T47D (cell line): ENCODE measurements at regions not wholly inside any gene's neighbourhood (a gene's known extent, or its start where the extent isn't known, plus 50 kb on each side); places are given as distances from the start of the nearest gene placed in this dataset.

Experiments used
- DNase-seq, 2 experiments: peaks; one replicate each; pipeline versions ENCODE4 v3.0.0 to v3.0.0-alpha.2; 2011 to 2012; ENCODE audit warnings: low read depth in 1 of 2, low spot score in 1 of 2
- JUND ChIP-seq: IDR thresholded peaks from 2 replicates; pipeline ENCODE4 v1.6.1; 2012; ENCODE audit warnings: low read depth
- in situ Hi-C: cut with HindIII; loops from 2 replicates; pipeline ENCODE4 v1.10.0; 2016; ENCODE audit warnings: low sequenced_read_pairs, low pct_unique_long_range_greater_than_20kb

DNA sequence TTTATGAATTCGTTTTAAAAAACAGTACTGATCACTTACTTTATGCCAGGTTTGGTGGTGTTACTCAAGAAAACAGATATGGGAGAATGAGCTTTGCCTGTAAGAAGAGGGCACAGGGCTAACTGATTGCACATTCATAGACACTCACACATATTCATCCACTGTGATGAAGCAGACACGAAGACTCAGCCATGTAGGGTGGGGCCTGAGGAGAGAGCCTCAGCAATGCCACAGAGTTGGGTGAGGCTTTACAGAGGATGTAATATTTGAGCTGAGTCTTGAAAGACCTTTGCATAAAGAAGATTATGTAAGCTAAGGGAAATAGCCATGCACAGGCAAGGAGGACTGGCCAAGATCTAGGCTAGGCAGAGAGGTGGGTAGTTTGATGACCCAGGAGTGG, 472.8 kb downstream of the PSAT1 start:
- no peak for DNase-seq
- in situ Hi-C loops, result no loop called here
- TF ChIP-seq JUND, result no peak

DNA sequence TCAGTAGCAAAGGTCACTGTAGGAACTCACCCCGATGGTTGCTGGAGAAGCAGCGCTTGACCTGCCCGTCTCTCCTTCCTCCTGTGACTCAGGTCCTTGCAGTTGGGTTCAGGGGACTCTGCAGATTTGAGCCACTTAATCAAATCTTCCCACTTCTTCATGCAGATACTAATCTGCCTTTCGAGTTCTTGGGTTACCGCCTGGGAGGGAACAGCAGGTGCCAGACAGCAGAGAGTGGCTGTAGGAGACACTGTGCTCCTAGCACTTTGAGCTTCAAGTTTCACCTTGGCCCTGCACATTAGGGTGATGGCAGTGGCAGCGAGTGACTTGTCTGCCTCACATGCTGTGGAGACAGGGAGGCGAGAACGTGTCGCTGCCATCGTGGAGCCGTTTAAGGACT, 478.3 kb downstream of the PSAT1 start:
- in situ Hi-C loops, result no loop called here
- DNase-seq, result no peak
- TF ChIP-seq JUND, result no peak

DNA sequence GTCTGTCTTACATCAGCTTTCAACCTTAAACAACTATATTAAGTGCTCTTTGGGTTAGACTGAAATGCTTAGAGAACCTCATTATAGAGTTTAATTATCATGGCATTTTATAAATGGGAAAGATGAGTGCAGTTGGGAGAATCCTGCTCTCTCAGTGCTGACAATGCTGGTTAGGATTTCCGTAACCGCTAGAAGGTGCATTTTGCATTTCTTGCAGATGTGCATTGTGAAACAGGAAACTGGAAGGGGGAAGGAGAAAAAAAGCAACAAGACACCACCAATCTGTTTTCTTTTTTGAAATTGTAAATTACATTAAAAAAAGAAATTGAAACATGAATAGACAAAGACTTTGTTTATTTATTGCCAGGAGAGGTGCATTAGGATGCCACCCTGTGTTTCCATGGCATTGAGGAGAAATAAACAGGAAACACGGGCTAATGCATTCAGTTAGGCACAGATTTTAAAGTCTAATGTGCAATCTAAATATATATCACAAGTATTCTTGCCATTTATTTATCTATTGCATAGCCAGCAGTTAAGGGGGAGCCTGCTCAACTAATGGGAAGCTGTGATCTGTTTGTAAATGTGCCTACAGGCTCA, 478.9 kb downstream of the PSAT1 start:
- no peak for TF ChIP-seq JUND
- in situ Hi-C loops, result no loop called here
- no peak for DNase-seq

DNA sequence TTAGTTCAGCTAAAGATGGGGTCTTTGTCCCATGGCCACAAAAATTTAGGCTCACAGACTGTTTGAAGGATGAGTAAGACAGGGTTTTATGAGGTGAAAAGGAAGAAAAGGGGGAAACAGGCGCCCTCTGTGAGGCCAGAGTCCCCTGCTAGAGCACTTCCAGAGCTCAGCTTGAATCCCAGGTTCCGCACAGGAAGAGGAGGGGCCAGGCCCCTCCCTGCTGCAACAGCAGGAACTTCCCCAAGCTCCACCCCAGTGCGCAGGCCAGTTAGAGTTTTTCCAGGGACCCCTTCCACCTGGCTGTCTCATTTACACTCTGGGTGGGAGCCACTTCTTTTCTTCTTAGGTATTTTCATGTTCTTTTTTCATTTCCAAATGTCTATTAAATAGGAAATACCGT, 480.8 kb downstream of the PSAT1 start:
- in situ Hi-C loops, result no loop called here
- TF ChIP-seq JUND, result no peak
- DNase-seq, result no peak

DNA sequence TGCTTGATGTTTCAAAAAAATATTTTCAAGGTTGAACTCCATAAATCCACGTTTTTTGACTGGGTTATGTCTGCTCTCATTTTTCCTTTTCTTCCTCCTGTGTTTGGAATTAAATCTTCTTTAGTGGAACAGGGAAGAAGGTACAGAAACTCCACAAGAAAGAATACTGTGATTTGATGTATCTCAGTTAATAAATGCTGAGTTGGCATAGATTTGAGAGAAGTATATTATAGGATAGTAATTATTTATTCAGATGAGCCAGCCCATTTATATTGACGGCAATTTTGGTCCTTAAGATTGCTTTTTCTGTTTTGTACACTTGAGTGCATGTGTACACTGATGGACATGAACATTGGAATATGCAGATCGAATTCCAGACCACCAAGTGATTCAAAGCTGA, 481.4 kb downstream of the PSAT1 start:
- in situ Hi-C loops, result no loop called here
- TF ChIP-seq JUND, result no peak
- DNase-seq, result no peak

DNA sequence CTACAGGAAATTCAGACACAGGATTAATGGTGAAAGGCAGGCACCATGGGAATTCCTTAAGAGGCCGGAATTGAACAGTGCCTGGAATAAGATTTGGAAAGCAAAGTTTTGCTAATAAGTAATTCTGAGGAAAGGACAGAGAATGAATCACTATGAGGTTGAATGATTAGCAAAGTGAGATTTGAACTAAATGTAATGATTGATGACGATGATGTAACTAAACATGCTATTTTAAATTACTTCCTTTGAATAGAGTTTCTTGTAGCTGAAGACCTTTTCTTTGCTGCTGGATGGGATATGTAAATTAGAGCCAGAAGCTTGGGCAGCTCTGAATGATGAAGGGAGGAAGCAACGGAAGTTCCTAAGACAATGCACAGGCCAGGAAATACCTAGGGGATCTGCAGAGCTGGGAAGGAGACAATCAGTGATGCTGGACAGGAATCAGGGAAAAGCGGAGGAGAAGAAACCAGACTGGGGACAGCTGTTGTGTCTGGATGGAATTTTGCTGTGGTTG, 482.0 kb downstream of the PSAT1 start:
- in situ Hi-C loops, result no loop called here
- DNase-seq, result no peak
- no peak for TF ChIP-seq JUND

DNA sequence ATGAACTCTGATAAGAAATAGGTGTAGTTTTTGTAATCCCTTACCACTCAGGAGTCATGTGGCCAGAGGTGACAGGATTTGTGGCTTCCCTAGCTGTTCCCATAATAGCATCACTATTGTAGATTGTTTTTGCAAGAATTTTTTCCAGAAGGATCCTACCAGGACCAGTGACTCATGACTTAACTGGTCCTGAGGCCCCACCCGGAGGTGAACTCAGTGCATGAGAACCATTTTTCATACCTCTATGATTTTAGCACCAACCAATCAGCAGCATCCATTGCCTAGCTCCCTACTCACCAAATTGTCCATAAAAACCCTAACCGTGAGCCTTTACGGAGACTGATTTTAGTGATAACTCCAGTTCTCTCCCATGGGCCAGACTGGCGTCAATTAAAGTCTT, 484.8 kb downstream of the PSAT1 start:
- no peak for TF ChIP-seq JUND
- DNase-seq, result no peak
- in situ Hi-C loops, result no loop called here

DNA sequence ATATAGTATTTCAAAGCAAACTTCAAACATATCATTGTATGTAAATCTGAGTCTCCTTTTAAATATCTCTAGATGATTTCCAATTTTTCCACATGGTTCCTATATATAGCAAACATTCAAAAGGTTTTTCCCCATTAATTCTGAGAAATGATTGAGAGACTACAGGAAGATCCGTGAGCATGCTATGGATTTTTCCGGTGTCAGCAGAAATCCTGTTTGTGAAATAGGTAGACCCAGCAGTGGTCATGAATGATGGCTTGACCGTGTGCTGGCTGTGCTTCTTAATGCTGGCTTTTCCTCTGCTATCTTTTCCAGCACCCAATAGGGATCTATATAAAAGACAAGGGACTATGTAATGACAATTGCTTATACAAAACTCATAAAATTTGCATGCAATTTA, 485.3 kb downstream of the PSAT1 start:
- TF ChIP-seq JUND, result no peak
- in situ Hi-C loops, result no loop called here
- DNase-seq, result no peak

DNA sequence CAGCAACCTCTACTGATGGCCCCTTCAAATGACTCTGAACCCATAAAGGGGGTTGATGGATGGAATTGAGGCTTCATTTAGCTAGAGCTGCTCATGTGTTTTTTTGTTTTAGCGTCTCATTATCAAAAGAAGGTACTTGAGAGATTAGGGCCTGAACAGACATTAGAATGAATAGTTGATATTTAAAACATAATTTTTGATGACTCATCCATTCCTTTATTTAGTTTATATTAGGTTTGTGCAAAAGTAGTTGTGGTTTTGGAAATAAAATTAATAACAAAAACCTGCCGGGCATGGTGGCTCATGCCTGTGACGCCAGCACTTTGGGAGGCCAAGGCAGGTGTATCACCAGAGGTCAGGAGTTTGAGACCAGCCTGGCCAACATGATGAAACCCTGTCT, 485.9 kb downstream of the PSAT1 start:
- no peak for DNase-seq
- TF ChIP-seq JUND, result no peak
- in situ Hi-C loops, result no loop called here

DNA sequence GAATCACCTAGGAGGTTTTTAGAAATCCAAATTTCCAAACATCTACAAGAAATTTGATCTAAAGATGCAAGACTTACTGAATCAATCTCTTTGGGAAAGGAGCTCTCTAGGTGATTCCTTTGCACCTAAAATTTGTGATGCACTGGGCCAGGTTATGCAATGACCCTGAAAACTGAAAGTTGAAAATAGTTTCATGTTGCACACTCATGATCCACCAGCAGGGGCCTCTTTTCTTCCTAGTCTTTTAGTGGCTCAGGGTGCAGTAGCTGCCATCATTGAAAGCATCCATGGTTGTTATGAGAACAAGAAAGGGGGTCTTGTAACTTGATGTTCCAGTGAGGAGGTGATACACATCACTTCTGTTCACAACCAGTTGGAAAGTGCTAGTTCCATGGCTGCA, 486.8 kb downstream of the PSAT1 start:
- DNase-seq, result no peak
- TF ChIP-seq JUND, result no peak
- in situ Hi-C loops, result no loop called here

DNA sequence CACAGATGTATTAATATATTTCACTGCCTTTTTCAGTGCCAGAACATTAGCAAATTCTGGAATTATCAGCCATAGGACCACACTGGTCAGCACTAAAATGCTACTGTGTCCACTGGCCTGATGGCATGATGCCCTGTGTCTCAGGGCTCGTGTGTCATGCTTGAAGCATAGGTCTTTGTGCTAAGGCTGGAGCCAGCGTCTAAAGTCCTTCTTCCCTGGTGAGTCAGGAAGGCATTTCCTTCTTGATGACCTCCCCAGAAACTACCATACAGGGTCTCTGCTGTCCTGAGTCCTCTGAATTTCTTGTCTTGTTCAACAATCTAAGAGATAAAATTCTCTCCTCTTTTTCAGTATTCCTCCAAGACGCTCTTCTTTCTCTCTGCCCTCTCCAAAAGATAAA, 489.9 kb downstream of the PSAT1 start:
- in situ Hi-C loops, result no loop called here
- no peak for DNase-seq
- TF ChIP-seq JUND, result no peak

DNA sequence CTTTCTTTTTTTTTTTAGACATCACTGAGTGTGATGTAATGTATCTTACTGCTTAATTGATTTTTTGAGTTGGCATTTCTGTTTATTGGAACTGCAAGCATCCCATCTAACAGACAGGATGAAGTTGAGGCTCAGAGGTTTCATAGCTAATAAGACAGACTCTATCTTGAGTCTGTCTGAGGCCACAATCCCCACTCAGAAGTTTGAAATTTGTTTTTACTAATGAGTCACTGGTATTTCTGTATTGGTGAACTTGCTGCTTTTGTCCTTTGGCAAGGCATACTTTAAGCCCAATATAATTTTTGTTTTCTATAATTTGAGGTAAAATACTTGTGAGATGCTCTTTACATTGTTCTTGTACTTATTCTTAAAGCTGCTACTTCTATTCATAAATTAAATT, 491.2 kb downstream of the PSAT1 start:
- no peak for DNase-seq
- TF ChIP-seq JUND, result no peak
- in situ Hi-C loops, result no loop called here

DNA sequence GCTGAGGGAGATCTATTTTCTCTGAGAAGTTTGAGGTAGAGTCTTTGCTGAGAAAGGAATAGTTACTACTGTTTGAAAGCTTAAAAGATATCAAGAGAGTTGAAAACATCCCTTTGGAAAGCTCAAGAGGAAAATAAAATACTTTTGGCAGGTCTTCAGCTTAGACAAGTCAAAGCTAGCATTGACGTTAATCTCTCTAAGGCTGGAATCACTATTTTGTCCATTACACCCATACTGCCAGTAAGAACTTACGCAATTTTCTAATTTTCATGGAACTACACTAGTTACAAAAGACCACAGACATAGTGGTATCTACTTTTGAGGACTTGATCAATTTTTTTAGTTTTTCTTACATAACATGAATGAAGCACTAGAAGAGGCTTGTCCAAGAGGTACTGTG, 494.9 kb downstream of the PSAT1 start:
- in situ Hi-C loops, result no loop called here
- no peak for DNase-seq
- TF ChIP-seq JUND, result no peak

DNA sequence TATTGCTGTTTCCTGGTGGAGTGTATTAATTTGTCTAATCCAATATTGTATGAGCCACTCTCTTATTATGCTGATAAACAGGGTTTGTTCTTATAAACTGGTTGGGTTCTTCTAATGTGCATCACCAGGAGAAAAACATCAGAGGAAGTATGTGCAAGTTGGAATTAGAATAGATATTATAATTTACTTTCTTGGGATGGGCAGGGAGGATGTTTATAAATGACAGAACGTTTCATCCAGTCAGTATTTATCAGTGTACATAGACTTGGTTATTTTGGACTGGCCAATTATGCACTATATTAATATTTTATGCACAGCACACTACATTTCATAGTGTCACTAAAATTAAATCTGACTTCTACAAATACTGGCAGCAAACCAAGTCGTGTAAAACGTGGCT, 495.8 kb downstream of the PSAT1 start:
- no peak for DNase-seq
- TF ChIP-seq JUND, result no peak
- in situ Hi-C loops, result no loop called here
